GM18507 (cell line): ENCODE measurements at regions not wholly inside any gene's neighbourhood (a gene's known extent, or its start where the extent isn't known, plus 50 kb on each side); places are given as distances from the start of the nearest gene placed in this dataset.

Experiments
- DNase-seq: peaks from one replicate; pipeline ENCODE4 v3.0.0; 2011; ENCODE audit warnings: low read depth; ENCODE audit not compliant: insufficient read length; ENCODE audit errors: extremely low spot score
- FAIRE-seq: peaks from 2 replicates; lab custom pipeline; 2011; peaks lifted over from hg19 to GRCh38; lab: Jason Lieb, UNC

GRCh38 chr11:112499153-112499880 lies 238.7 kb upstream of the PLET1 start:
- no peak for DNase-seq
- no peak for FAIRE-seq

GRCh38 chr11:112499881-112500204 lies 239.2 kb upstream of the PLET1 start:
- DNase-seq (no peak), FAIRE-seq (no peak)

GRCh38 chr11:112503410-112503809 lies 242.8 kb upstream of the PLET1 start:
- FAIRE-seq (no peak), DNase-seq (no peak)

GRCh38 chr11:112504056-112504455 lies 243.4 kb upstream of the PLET1 start:
- no peak for DNase-seq
- FAIRE-seq: no peak

GRCh38 chr11:112506852-112507251 lies 246.2 kb upstream of the PLET1 start:
- no peak for FAIRE-seq
- DNase-seq: no peak

- no peak for FAIRE-seq
These were observed 246.6 kb upstream of the PLET1 start for GRCh38 chr11:112507281-112507680.

GRCh38 chr11:112508750-112509149 lies 248.1 kb upstream of the PLET1 start:
- no peak for DNase-seq
- FAIRE-seq: no peak

More at GRCh38 chr11:112507281-112507680, 246.6 kb upstream of the PLET1 start:
- DNase-seq: no peak

- DNase-seq (no peak), FAIRE-seq (no peak)
These were observed 248.6 kb upstream of the PLET1 start for GRCh38 chr11:112509300-112509699.

GRCh38 chr11:112511271-112511670 lies 250.6 kb upstream of the PLET1 start:
- DNase-seq: no peak

GRCh38 chr11:112511911-112512310 lies 251.3 kb upstream of the PLET1 start:
- no peak for DNase-seq
- no peak for FAIRE-seq

More at GRCh38 chr11:112511271-112511670, 250.6 kb upstream of the PLET1 start:
- no peak for FAIRE-seq

GRCh38 chr11:112513417-112513816 lies 252.8 kb upstream of the PLET1 start:
- FAIRE-seq (no peak), DNase-seq (no peak)

- no peak for FAIRE-seq
- no peak for DNase-seq
These were observed 253.5 kb upstream of the PLET1 start for GRCh38 chr11:112514011-112514740.

GRCh38 chr11:112516261-112516660 lies 255.6 kb upstream of the PLET1 start:
- FAIRE-seq (no peak), DNase-seq (no peak)

- FAIRE-seq (no peak), DNase-seq (no peak)
These were observed 256.1 kb upstream of the PLET1 start for GRCh38 chr11:112516755-112517154.

GRCh38 chr11:112518371-112518770 lies 257.7 kb upstream of the PLET1 start:
- no peak for FAIRE-seq
- DNase-seq: no peak

GRCh38 chr11:112519751-112520150 lies 259.1 kb upstream of the PLET1 start:
- no peak for FAIRE-seq

GRCh38 chr11:112520354-112520753 lies 259.7 kb upstream of the PLET1 start:
- no peak for DNase-seq
- no peak for FAIRE-seq

More at GRCh38 chr11:112519751-112520150, 259.1 kb upstream of the PLET1 start:
- DNase-seq: no peak

GRCh38 chr11:112522536-112522935 lies 261.9 kb upstream of the PLET1 start:
- no peak for FAIRE-seq
- DNase-seq: no peak

GRCh38 chr11:112523031-112523430 lies 262.4 kb upstream of the PLET1 start:
- DNase-seq: no peak
- no peak for FAIRE-seq

GRCh38 chr11:112523477-112523876 lies 262.8 kb upstream of the PLET1 start:
- DNase-seq: no peak
- FAIRE-seq: no peak

GRCh38 chr11:112523951-112524350 lies 263.3 kb upstream of the PLET1 start:
- FAIRE-seq: no peak
- DNase-seq: no peak
